NCI-H187 (cell line): ENCODE measurements at regions not wholly inside any gene's neighbourhood (a gene's known extent, or its start where the extent isn't known, plus 50 kb on each side); places are given as distances from the start of the nearest gene placed in this dataset.
"Not testable (repeated sequence)": the region's sequence is repeated elsewhere in the genome, so short reads cannot be mapped to it uniquely, and the experiment has no call there.

Experiments
- DNase-seq, 2 experiments: peaks; one replicate each; lab custom pipeline; 2025; lab: John Stamatoyannopoulos, UW

- DNase-seq = no peak
Observed at GRCh38 chr17:82998637-82999036, 80.8 kb upstream of the METRNL start.

GRCh38 chr17:83000738-83001137 is 78.7 kb upstream of the METRNL start:
- no peak for DNase-seq

GRCh38 chr17:83002118-83002805 is 77.1 kb upstream of the METRNL start:
- no peak for DNase-seq

GRCh38 chr17:83004791-83005380 is 74.5 kb upstream of the METRNL start:
- no peak for DNase-seq

- no peak for DNase-seq
Observed at GRCh38 chr17:83005639-83006038, 73.8 kb upstream of the METRNL start.

GRCh38 chr17:83006515-83007455 is 72.6 kb upstream of the METRNL start:
- DNase-seq = no peak

- DNase-seq = peak; percentile 84 to 85
Observed at GRCh38 chr17:83007504-83008185, 71.8 kb upstream of the METRNL start.

GRCh38 chr17:83008186-83008510 is 71.3 kb upstream of the METRNL start:
- no peak for DNase-seq

GRCh38 chr17:83008526-83008925 is 70.9 kb upstream of the METRNL start:
- DNase-seq = no peak

- no peak for DNase-seq
Observed at GRCh38 chr17:83009414-83010205, 69.8 kb upstream of the METRNL start.

- no peak for DNase-seq
Observed at GRCh38 chr17:83010206-83011200, 68.9 kb upstream of the METRNL start.

GRCh38 chr17:83011676-83012075 is 67.7 kb upstream of the METRNL start:
- DNase-seq = not testable (repeated sequence)

GRCh38 chr17:83012200-83012785 is 67.1 kb upstream of the METRNL start:
- no peak for DNase-seq

- DNase-seq = no peak
Observed at GRCh38 chr17:83012868-83013778, 66.3 kb upstream of the METRNL start.

- no peak for DNase-seq
Observed at GRCh38 chr17:83013779-83014117, 65.7 kb upstream of the METRNL start.

- DNase-seq = no peak
Observed at GRCh38 chr17:83014297-83014696, 65.1 kb upstream of the METRNL start.

- DNase-seq = no peak
Observed at GRCh38 chr17:83014940-83015910, 64.2 kb upstream of the METRNL start.
